NCI-H2227 (cell line): ENCODE measurements at regions not wholly inside any gene's neighbourhood (a gene's known extent, or its start where the extent isn't known, plus 50 kb on each side); places are given as distances from the start of the nearest gene placed in this dataset.
"Not testable (repeated sequence)": the region's sequence is repeated elsewhere in the genome, so short reads cannot be mapped to it uniquely, and the experiment has no call there.

Experiments used
- DNase-seq: peaks from one replicate; lab custom pipeline; 2025; ENCODE audit not compliant: unreplicated experiment; lab: John Stamatoyannopoulos, UW

DNA sequence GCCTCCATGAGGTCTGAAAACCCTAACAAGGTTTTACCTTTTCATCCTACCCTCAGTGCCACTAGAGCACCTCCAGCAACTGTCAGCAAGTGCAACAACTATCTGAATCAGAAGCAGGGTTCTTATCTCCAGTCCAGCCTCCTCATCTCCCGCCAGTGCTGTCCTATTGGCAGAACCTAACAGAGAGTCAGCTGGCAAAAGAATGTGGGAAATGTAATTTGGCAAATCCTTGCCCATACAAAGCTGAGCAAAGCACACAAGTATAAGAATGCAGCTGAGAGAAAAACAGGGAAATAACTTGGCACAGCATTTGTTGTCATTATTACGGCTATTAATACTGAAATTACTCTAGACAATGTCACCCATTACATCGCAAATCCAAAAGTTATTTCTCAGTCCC lies 124.2 kb downstream of the ATP6V1G3 start:
- DNase-seq = no peak

DNA sequence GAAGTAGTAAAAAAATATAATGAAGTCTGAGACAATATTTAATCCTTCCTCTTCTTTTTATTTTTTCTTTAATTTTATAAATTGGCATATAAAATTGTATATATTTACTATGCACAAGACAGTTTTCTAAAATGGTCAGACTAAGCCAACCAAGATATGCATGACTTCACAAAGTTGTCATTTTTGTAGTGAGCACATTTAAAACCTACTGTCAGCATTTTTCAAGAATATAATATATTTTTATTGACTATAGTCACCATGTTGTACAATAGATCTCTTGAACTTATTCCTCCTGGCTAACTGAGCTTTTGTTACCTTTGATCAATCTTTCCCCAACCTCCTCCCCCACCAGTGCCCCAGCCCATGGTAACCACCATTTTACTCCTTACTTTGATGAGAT lies 129.2 kb downstream of the ATP6V1G3 start:
- no peak for DNase-seq

- no peak for DNase-seq
These were observed 131.8 kb downstream of the ATP6V1G3 start for GRCh38 chr1:198408716-198409115.

DNA sequence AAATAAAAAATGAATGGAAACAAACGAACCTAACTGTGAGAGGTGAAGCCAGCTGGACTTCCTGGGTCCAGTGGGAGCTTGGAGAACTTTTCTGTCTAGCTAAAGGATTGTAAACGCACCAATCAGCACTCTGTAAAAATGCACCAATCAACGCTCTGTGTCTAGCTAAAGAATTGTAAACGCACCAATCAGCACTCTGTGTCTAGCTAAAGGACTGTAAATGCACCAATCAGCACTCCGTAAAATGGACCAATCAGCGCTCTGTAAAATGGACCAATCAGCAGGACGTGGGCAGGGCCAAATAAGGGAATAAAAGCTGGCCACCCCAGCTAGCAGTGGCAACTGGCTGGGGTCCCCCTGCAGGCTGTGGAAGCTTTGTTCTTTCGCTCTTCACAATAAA lies 135.8 kb downstream of the ATP6V1G3 start:
- not testable (repeated sequence) for DNase-seq

DNA sequence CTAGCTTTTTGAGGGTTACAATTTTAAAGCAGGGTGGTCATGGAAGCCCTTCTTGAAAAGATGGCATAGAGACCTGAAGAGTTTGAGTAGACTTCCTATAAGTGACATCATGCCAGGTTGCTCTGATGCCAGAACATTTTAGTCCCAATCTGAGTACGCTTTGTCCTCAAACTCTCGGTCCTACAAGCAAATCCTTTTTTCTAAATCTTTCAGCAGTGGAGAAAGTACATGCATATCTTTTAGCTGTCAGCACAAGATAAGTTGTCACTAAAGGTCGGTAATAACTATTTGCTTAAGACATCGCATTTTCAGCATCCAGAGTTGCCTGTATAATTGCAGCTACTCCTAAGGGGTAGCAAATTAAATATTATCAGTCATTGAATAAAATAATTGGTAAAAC lies 140.4 kb downstream of the ATP6V1G3 start:
- DNase-seq = no peak

DNA sequence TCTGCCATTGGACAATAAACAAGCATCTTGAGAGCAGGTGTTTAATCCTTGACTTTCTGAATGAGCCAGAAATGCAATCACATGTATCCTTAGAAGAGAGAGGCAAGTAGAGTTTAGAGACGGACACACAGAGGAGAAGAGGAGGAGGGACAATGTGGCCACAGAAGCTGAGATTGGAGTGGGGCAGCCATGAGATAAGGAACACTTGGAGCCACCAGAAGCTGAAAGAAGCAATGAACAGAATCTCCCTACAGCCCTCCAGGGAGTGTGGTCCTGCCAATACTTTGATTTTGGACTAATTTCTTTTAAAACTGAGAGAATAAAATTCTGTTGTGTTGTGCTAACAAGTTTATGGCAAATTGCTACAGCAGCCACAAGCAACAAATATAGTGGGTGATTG lies 141.0 kb downstream of the ATP6V1G3 start:
- DNase-seq = no peak

- no peak for DNase-seq
These were observed 143.2 kb downstream of the ATP6V1G3 start for GRCh38 chr1:198397208-198397808.

GRCh38 chr1:198391393-198392020 lies 149.0 kb downstream of the ATP6V1G3 start:
- DNase-seq = peak; percentile 74

DNA sequence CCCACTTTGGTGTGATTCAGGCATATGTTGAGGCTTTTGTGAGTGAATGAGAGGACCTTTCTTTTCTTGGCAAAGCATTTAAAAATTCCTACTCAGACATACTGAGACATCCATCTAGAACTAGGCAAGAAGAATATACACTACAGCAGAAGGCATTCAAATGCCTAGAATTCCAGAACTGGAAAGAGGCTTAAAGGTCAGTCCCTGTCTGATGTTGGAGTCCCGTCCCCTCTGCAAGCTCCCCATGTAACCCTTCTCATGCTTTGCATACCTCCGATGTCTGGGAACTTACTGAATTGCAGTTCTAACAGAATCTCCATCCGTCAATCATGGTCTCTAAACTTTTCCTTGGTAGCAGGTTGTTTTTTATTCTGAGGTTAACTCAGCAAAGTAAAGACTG lies 152.9 kb downstream of the ATP6V1G3 start:
- no peak for DNase-seq

DNA sequence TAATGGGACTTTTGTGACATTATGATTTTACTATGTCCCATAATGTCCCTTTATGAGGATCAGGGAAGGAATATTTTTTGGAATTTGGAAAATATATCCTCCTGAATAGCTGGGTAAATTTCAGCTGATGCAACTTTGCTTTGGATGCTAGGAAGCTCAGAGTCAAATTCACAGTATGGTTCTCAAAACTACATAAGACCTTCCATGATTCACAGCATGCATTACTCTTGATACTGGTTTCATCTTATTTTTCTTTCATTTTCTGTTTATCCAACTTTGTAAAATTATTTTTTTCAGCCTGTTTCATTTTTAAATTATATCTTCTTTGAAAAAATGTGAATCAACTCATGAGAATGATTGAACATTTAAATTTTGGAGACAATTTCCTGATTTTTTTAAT lies 160.2 kb downstream of the ATP6V1G3 start:
- no peak for DNase-seq

DNA sequence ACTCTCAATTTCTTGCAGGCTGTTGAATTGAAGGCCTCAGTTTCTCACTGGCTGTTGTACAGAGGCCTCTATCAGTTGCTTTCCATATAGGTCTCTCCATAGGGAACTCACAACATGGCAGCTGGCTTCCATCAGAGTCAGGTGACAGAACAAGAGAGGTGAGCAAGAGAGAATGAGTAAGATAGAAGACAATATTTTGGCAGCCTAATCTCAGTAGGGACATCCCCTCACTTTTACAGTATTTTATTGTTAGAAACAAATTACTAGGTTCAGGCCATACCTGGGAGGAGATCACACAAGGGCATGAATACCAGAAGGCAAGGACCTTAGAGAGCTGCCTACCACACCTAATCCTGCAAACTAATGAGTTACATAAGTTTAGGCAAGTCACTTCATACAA lies 162.8 kb downstream of the ATP6V1G3 start:
- DNase-seq = no peak

DNA sequence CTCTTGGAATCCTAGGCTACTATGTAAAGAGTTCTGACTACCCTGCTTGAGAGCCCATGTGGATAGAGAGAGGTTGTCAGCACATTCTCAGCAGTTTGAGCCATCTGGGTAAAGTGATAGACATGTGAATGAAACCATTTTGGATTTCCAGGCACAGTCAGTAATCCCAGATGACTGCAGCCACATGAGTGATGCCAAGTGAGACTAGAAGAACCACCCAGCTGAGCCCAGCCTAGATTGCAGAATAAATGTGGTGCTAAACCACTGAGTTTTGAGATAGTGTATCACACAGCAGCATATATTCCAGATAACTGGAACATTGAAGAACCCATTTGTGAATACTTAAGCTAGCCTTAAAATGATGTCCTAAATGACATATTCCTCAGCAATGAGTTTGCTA lies 166.2 kb downstream of the ATP6V1G3 start:
- no peak for DNase-seq

- no peak for DNase-seq
These were observed 167.1 kb downstream of the ATP6V1G3 start for GRCh38 chr1:198373376-198373775.
